Thyroid gland (tissue), 4 donors: ENCODE measurements at regions not wholly inside any gene's neighbourhood (a gene's known extent, or its start where the extent isn't known, plus 50 kb on each side); places are given as distances from the start of the nearest gene placed in this dataset.
"Not testable (repeated sequence)": the region's sequence is repeated elsewhere in the genome, so short reads cannot be mapped to it uniquely, and the experiment has no call there.

Source experiments
- DNase-seq, 2 donors: peaks; one replicate each; pipeline ENCODE4 v3.0.0-alpha.2; 2019
- H3K27ac ChIP-seq, 3 donors: fragments of 200-600 bp; sonication (generic); 1 replicate in 2 of 3; 2 replicates in 1 of 3; pipeline ENCODE4 v1.5.1; 2016 to 2019; ENCODE audit warnings: mild to moderate bottlenecking in 1 of 3, moderate library complexity in 1 of 3
- H3K27me3 ChIP-seq: fragments of 200-600 bp; sonication (generic); one replicate; pipeline ENCODE4 v1.5.1; 2019
- H3K36me3 ChIP-seq, 2 donors: fragments of 200-600 bp; sonication (generic); one replicate each; pipeline ENCODE4 v1.5.1; 2016 to 2019
- H3K4me1 ChIP-seq, 2 donors: fragments of 200-600 bp; sonication (generic); one replicate each; pipeline ENCODE4 v1.5.1; 2017 to 2019
- H3K4me3 ChIP-seq, 3 donors: fragments of 200-600 bp; sonication (generic); replicated peaks in 1 of 3; 1 replicate in 2 of 3; 2 replicates in 1 of 3; pipeline ENCODE4 v1.5.1; 2016; ENCODE audit warnings: mild to moderate bottlenecking in 1 of 3
- H3K9me3 ChIP-seq: fragments of 200-600 bp; sonication (generic); one replicate; pipeline ENCODE4 v1.5.1; 2017
- POLR2A ChIP-seq, 2 donors: fragments of 450-650 bp; IDR thresholded peaks; one replicate each; pipeline ENCODE4 v1.6.1; 2017; ENCODE audit warnings: antibody characterized with exemption in 2 of 2, mild to moderate bottlenecking in 2 of 2, moderate library complexity in 1 of 2
- WGBS, 2 donors: methylation state at CpG; one replicate each; pipeline ENCODE4 v1.1.5; 2017; 5-methylcytosine and 5-hydroxymethylcytosine counted together
- intact Hi-C: fragments of 100-400 bp; cut with DNase I; formaldehyde crosslinking; loops from one replicate; pipeline ENCODE4 v1.15.1; 2023
- TF ChIP-seq, protein P1 (sequence below), 6 experiments: fragments of 200-600 bp in 3 of 6; fragments of 450-650 bp in 3 of 6; sonication (generic) in 3 of 6; IDR thresholded peaks; one replicate each; pipeline ENCODE4 v1.5.1; 2016 to 2019; ENCODE audit warnings: antibody characterized with exemption in 6 of 6, mild to moderate bottlenecking in 2 of 6, inconsistent platforms in 1 of 6, moderate library complexity in 1 of 6

GRCh38 chr10:36003031-36003600 is 361.0 kb upstream of the FZD8 start:
- Histone ChIP-seq H3K27ac (no peak overlapping the region), H3K9me3 (no peaks in the 10 kb centered on the region), H3K27me3 (no peaks in the 10 kb centered on the region), H3K36me3 (no peaks in the 10 kb centered on the region), H3K4me3 (no peak overlapping the region), H3K4me1 (peaks cover 0 to 6% of the 10 kb centered on the region in 2 donors)
- no peak for DNase-seq
- TF ChIP-seq POLR2A (IDR thresholded peaks at IDR 0.05), result no peak
- TF ChIP-seq, protein P1, sequence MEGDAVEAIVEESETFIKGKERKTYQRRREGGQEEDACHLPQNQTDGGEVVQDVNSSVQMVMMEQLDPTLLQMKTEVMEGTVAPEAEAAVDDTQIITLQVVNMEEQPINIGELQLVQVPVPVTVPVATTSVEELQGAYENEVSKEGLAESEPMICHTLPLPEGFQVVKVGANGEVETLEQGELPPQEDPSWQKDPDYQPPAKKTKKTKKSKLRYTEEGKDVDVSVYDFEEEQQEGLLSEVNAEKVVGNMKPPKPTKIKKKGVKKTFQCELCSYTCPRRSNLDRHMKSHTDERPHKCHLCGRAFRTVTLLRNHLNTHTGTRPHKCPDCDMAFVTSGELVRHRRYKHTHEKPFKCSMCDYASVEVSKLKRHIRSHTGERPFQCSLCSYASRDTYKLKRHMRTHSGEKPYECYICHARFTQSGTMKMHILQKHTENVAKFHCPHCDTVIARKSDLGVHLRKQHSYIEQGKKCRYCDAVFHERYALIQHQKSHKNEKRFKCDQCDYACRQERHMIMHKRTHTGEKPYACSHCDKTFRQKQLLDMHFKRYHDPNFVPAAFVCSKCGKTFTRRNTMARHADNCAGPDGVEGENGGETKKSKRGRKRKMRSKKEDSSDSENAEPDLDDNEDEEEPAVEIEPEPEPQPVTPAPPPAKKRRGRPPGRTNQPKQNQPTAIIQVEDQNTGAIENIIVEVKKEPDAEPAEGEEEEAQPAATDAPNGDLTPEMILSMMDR (IDR thresholded peaks at IDR 0.05), result no peak
- intact Hi-C loops, result no loop called here
- 86 to 93% methylated on average over 12 of the region's 12 CpGs for WGBS, 2 donors

DNA sequence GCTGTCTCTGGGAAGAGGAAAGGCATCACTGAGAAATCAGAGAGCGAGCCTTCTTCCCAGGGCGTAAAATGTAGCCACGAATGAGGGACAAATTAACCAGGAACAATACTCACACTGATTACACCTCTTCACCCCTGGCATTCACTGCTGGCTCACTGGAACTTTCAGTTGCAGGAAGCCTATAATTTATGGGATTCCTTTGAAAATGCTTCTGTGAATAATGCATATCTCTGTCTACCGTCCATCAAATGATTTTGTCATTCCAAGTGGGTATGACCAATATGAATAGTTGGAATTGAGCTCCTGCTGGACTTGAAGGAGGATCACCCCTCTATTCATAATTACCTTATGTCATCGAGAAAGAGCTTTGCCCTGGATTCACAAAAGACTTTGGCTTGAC is 360.3 kb upstream of the FZD8 start:
- Histone ChIP-seq H3K4me1 (peaks cover 0 to 6% of the 10 kb centered on the region in 2 donors), H3K27ac (no peak overlapping the region), H3K4me3 (no peak overlapping the region), H3K36me3 (no peaks in the 10 kb centered on the region), H3K9me3 (no peaks in the 10 kb centered on the region), H3K27me3 (no peaks in the 10 kb centered on the region)
- TF ChIP-seq POLR2A (IDR thresholded peaks at IDR 0.05), result no peak
- TF ChIP-seq, protein P1 (IDR thresholded peaks at IDR 0.05), result no peak
- WGBS, 2 donors, result 92 to 95% methylated on average over 5 of the region's 5 CpGs
- DNase-seq, result no peak
- intact Hi-C loops, result no loop called here

DNA sequence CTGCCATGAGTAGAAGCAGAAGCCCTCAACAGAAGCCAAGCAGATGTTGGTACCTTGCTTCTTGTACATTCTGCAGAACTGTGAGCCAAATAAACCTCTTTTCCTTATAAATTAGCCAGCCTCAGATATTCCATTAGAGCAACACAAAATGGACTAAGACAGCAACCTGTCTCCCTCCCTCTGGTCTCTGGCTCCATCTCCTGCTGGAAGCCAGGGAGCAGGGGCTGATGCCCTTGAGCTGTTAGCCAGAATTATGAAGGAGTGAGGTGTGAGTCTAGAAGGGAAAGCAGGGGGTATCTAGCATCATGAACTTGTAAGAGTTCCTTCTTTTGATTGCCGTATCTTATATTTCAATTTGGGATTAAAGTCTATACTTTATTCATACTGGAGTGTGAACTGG is 358.7 kb upstream of the FZD8 start:
- intact Hi-C loops, H3K9me3 ChIP-seq, H3K27me3 ChIP-seq, H3K36me3 ChIP-seq, H3K27ac ChIP-seq, H3K4me3 ChIP-seq, H3K4me1 ChIP-seq: not testable (repeated sequence)
- WGBS, 2 donors, result 92 to 94% methylated on average over 1 of the region's 1 CpG
- peak; percentile 8 to 11 for DNase-seq
- TF ChIP-seq, protein P1 (IDR thresholded peaks at IDR 0.05), result peak in 3 of 6 experiments; percentile 19 to 30 (median 25)

GRCh38 chr10:35998026-35998425 is 355.9 kb upstream of the FZD8 start:
- intact Hi-C loops, result no loop called here
- Histone ChIP-seq H3K9me3 (no peaks in the 10 kb centered on the region), H3K36me3 (no peaks in the 10 kb centered on the region), H3K27me3 (no peaks in the 10 kb centered on the region), H3K27ac (no peak overlapping the region), H3K4me1 (no peaks in the 10 kb centered on the region), H3K4me3 (no peak overlapping the region)
- WGBS, 2 donors, result 86 to 89% methylated on average over 3 of the region's 3 CpGs
- DNase-seq, result no peak
- TF ChIP-seq POLR2A (IDR thresholded peaks at IDR 0.05), result no peak
- TF ChIP-seq, protein P1 (IDR thresholded peaks at IDR 0.05), result no peak

DNA sequence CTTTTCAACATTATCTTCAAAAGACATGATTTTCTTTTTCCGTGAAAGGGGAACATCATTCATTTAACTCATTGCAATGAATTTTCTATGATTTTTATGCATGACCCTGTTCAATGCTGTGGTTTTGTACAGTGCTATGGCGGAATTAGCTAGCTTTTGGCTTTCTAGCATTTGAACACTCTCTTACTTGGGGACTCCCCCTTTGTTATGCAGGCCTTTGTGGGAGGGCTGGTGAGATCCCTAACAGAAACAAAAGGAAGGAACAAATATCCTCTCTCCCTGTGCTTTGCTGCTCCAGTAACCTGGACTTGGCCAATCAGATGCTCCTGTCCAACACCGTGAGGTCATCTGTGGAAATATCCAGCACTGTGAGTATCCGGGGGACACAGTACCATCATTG is 353.4 kb upstream of the FZD8 start:
- no peak for TF ChIP-seq POLR2A (IDR thresholded peaks at IDR 0.05)
- TF ChIP-seq, protein P1 (IDR thresholded peaks at IDR 0.05), result no peak
- intact Hi-C loops, result no loop called here
- 95 to 98% methylated on average over 4 of the region's 4 CpGs for WGBS, 2 donors
- H3K4me3 ChIP-seq, result no peak overlapping the region
- no peaks in the 10 kb centered on the region for H3K9me3 ChIP-seq
- no peak for DNase-seq
- H3K27me3 ChIP-seq, result no peaks in the 10 kb centered on the region
- H3K4me1 ChIP-seq, result no peaks in the 10 kb centered on the region
- no peaks in the 10 kb centered on the region for H3K36me3 ChIP-seq
- no peak overlapping the region for H3K27ac ChIP-seq
